Stomach smooth muscle (tissue), 2 donors: ENCODE measurements at regions not wholly inside any gene's neighbourhood (a gene's known extent, or its start where the extent isn't known, plus 50 kb on each side); places are given as distances from the start of the nearest gene placed in this dataset.

Source experiments
- H3K27ac ChIP-seq: one replicate; pipeline ENCODE4 v1.7.0; 2013; ENCODE audit warnings: mild to moderate bottlenecking, low read length, inconsistent platforms
- H3K27me3 ChIP-seq, 2 donors: one replicate each; pipeline ENCODE4 v1.7.0; 2013; ENCODE audit warnings: low read length in 2 of 2; ENCODE audit not compliant: insufficient read depth in 2 of 2, control insufficient read depth in 1 of 2
- H3K36me3 ChIP-seq, 2 donors: one replicate each; pipeline ENCODE4 v1.7.0; 2013; ENCODE audit warnings: low read length in 2 of 2; ENCODE audit not compliant: control insufficient read depth in 2 of 2, insufficient read depth in 2 of 2
- H3K4me1 ChIP-seq: one replicate; pipeline ENCODE4 v1.7.0; 2013; ENCODE audit warnings: low read length; ENCODE audit not compliant: control insufficient read depth, insufficient read depth
- H3K4me3 ChIP-seq, 2 donors: one replicate each; pipeline ENCODE4 v1.7.0; 2013; ENCODE audit warnings: low read length in 2 of 2
- H3K9ac ChIP-seq, 2 donors: one replicate each; pipeline ENCODE4 v1.7.0; 2013; ENCODE audit warnings: low read length in 2 of 2, mild to moderate bottlenecking in 1 of 2
- H3K9me3 ChIP-seq, 2 donors: one replicate each; pipeline ENCODE4 v1.7.0; 2013; ENCODE audit warnings: low read length in 2 of 2; ENCODE audit not compliant: control insufficient read depth in 2 of 2
- donor health status: healthy.
- donor health status: Pancreatic carcinoma.

GRCh38 chr12:30010071-30011052, 226.6 kb upstream of the TMTC1 start:
- no peak overlapping the region for H3K27ac ChIP-seq
- no peaks in the 10 kb centered on the region for H3K27me3 ChIP-seq
- no peaks in the 10 kb centered on the region for H3K4me1 ChIP-seq
- no peak overlapping the region for H3K4me3 ChIP-seq
- H3K9ac ChIP-seq = no peak overlapping the region
- no peaks in the 10 kb centered on the region for H3K36me3 ChIP-seq
- H3K9me3 ChIP-seq = no peaks in the 10 kb centered on the region

- Histone ChIP-seq H3K27me3 (no peaks in the 10 kb centered on the region), H3K4me1 (no peaks in the 10 kb centered on the region), H3K27ac (no peak overlapping the region), H3K4me3 (no peak overlapping the region), H3K9me3 (no peaks in the 10 kb centered on the region), H3K9ac (no peak overlapping the region), H3K36me3 (no peaks in the 10 kb centered on the region)
These were observed 222.3 kb upstream of the TMTC1 start for GRCh38 chr12:30006021-30006420.

- no peaks in the 10 kb centered on the region for H3K4me1 ChIP-seq
These were observed 219.6 kb upstream of the TMTC1 start for GRCh38 chr12:30003321-30003720.

DNA sequence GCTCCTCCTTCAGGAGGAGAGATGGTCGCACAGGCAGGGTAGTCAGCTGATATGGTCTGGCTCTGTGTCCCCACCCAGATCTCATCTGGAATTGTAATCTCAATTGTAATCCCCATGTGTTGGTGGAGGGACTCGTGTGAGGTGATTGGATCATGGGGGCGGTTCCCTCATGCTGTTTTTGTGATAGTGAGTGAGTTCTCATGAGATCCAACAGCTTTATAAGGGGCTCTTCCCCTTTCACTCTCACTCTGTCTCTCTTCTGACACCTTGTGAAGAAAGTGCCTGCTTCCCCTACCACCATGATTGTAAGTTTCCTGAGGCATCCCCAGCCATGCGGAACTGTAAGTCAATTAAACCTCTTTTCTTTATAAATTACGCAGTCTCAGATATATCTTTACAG, 218.9 kb upstream of the TMTC1 start:
- Histone ChIP-seq H3K27ac (no peak overlapping the region), H3K4me1 (no peaks in the 10 kb centered on the region), H3K9me3 (no peaks in the 10 kb centered on the region), H3K9ac (no peak overlapping the region), H3K27me3 (no peaks in the 10 kb centered on the region), H3K4me3 (no peak overlapping the region), H3K36me3 (no peaks in the 10 kb centered on the region)

More at GRCh38 chr12:30003321-30003720, 219.6 kb upstream of the TMTC1 start:
- Histone ChIP-seq H3K9ac (no peak overlapping the region), H3K4me3 (no peak overlapping the region), H3K27ac (no peak overlapping the region), H3K27me3 (no peaks in the 10 kb centered on the region), H3K36me3 (no peaks in the 10 kb centered on the region), H3K9me3 (no peaks in the 10 kb centered on the region)

GRCh38 chr12:30000401-30000800, 216.7 kb upstream of the TMTC1 start:
- no peaks in the 10 kb centered on the region for H3K27me3 ChIP-seq
- no peak overlapping the region for H3K27ac ChIP-seq

GRCh38 chr12:29996993-29997392, 213.3 kb upstream of the TMTC1 start:
- Histone ChIP-seq H3K4me3 (no peak overlapping the region), H3K27me3 (no peaks in the 10 kb centered on the region), H3K27ac (no peak overlapping the region)

More at GRCh38 chr12:30000401-30000800, 216.7 kb upstream of the TMTC1 start:
- Histone ChIP-seq H3K4me1 (no peaks in the 10 kb centered on the region), H3K4me3 (no peak overlapping the region), H3K36me3 (no peaks in the 10 kb centered on the region), H3K9me3 (no peaks in the 10 kb centered on the region), H3K9ac (no peak overlapping the region)

GRCh38 chr12:29992366-29992765, 208.6 kb upstream of the TMTC1 start:
- Histone ChIP-seq H3K36me3 (no peaks in the 10 kb centered on the region), H3K4me1 (no peaks in the 10 kb centered on the region), H3K4me3 (no peak overlapping the region), H3K27ac (no peak overlapping the region), H3K9ac (no peak overlapping the region), H3K27me3 (no peaks in the 10 kb centered on the region), H3K9me3 (no peaks in the 10 kb centered on the region)

More at GRCh38 chr12:29996993-29997392, 213.3 kb upstream of the TMTC1 start:
- H3K9ac ChIP-seq = no peak overlapping the region
- no peaks in the 10 kb centered on the region for H3K36me3 ChIP-seq
- no peaks in the 10 kb centered on the region for H3K9me3 ChIP-seq
- H3K4me1 ChIP-seq = no peaks in the 10 kb centered on the region

- no peak overlapping the region for H3K9ac ChIP-seq
- no peaks in the 10 kb centered on the region for H3K36me3 ChIP-seq
- H3K9me3 ChIP-seq = no peaks in the 10 kb centered on the region
- H3K27me3 ChIP-seq = no peaks in the 10 kb centered on the region
- no peaks in the 10 kb centered on the region for H3K4me1 ChIP-seq
- no peak overlapping the region for H3K27ac ChIP-seq
- H3K4me3 ChIP-seq = no peak overlapping the region
These were observed 208.2 kb upstream of the TMTC1 start for GRCh38 chr12:29991924-29992323.

GRCh38 chr12:29990971-29991370, 207.2 kb upstream of the TMTC1 start:
- Histone ChIP-seq H3K9ac (no peak overlapping the region), H3K27ac (no peak overlapping the region), H3K27me3 (no peaks in the 10 kb centered on the region)

DNA sequence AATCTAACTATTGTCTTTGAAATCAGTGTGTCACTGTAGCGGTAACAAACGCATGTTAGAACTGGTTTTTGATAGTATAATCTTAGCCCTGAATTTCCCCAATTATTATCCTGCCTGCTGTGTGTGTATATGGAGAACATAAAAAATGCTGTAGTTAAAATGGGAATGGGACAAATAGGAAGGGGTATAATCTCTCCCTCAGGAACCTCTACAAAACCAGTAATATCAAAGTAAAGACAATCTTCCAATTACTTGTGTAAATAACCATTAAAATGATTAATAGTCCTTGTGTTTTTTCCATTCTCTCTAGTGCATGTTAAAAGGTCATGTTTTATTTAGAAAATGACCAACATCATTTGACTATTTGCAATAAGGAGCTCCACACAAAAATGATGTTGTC, 200.1 kb upstream of the TMTC1 start:
- H3K27me3 ChIP-seq = no peaks in the 10 kb centered on the region
- no peaks in the 10 kb centered on the region for H3K9me3 ChIP-seq
- H3K4me1 ChIP-seq = no peaks in the 10 kb centered on the region
- H3K36me3 ChIP-seq = no peaks in the 10 kb centered on the region
- no peak overlapping the region for H3K4me3 ChIP-seq
- H3K27ac ChIP-seq = no peak overlapping the region
- H3K9ac ChIP-seq = no peak overlapping the region

More at GRCh38 chr12:29990971-29991370, 207.2 kb upstream of the TMTC1 start:
- Histone ChIP-seq H3K4me3 (no peak overlapping the region), H3K9me3 (no peaks in the 10 kb centered on the region), H3K36me3 (no peaks in the 10 kb centered on the region), H3K4me1 (no peaks in the 10 kb centered on the region)

GRCh38 chr12:29980304-29980703, 196.6 kb upstream of the TMTC1 start:
- Histone ChIP-seq H3K9ac (no peak overlapping the region), H3K4me1 (no peaks in the 10 kb centered on the region), H3K27me3 (no peaks in the 10 kb centered on the region), H3K9me3 (no peaks in the 10 kb centered on the region), H3K27ac (no peak overlapping the region), H3K4me3 (no peak overlapping the region), H3K36me3 (no peaks in the 10 kb centered on the region)
